NOMO-1 treated with DMSO at 0.1 percent for 48 hours (cell line): ENCODE measurements at regions not wholly inside any gene's neighbourhood (a gene's known extent, or its start where the extent isn't known, plus 50 kb on each side); places are given as distances from the start of the nearest gene placed in this dataset.

Experiments used
- DNase-seq: peaks from one replicate; lab custom pipeline; 2025; ENCODE audit not compliant: unreplicated experiment; lab: John Stamatoyannopoulos, UW

GRCh38 chr7:85602196-85602595 is 415.3 kb upstream of the SEMA3D start:
- no peak for DNase-seq

- no peak for DNase-seq
Measured at GRCh38 chr7:85600395-85600794, 413.5 kb upstream of the SEMA3D start.

DNA sequence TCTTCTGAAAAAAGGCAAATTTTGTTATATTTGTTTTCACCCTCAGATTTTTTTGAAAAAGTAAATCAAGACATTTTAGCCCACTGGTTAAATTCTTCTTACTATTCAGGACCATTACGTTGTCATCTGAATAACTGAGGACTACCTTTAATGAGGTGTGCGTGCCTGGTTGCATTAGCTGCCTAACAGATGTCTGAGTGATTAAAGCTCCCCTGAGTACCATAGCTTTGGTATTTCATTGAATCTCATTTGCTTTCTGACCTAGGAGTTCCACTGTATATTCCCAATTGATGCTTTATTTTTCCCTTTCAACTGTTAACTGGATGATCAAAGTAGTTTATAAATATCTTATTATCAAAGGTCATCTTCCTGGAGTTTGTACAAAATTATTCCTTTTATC is 410.0 kb upstream of the SEMA3D start:
- no peak for DNase-seq

- no peak for DNase-seq
Measured at GRCh38 chr7:85595750-85596178, 408.9 kb upstream of the SEMA3D start.

- DNase-seq = no peak
Measured at GRCh38 chr7:85593355-85593754, 406.5 kb upstream of the SEMA3D start.

GRCh38 chr7:85587785-85588184 is 400.9 kb upstream of the SEMA3D start:
- no peak for DNase-seq

- DNase-seq = no peak
Measured at GRCh38 chr7:85586091-85586490, 399.2 kb upstream of the SEMA3D start.

DNA sequence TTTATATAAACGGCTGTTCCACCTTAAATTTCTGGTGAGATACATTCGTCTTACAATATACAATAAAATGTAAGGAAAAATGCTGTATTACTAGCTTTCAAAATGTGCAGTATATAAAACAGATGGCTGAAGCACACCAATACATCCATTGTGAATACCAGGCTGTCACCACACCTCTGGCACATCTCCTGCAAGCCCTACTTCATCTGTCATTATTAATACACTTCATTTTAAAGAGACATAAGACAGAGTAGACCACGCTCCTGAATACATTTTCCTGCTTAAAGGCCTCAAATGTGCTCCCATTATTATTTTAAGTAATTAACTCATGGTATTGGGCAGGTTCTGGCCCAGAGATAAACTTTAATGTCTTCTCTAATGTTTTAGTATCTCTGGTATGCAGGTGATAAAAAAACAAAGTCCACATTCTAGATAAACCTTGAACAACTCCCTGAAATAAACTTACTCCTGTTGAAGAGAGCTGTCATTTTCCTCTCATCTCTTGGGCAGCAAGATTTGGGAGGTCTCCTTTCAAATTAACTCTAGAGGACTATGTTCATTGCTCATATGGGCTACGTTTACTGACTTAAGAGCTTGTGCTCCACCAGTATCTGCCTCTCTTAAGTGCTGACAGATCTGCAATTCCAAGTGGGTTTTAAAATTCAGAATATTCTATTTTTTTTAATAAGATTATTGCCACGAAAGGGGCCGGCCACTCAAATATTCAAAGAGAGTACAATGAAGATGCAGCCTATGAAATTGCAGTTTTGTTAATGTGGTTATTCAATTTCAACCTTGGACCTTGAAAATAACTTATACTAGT is 396.5 kb upstream of the SEMA3D start:
- DNase-seq = no peak

GRCh38 chr7:85573844-85574243 is 387.0 kb upstream of the SEMA3D start:
- DNase-seq = peak; percentile 96

GRCh38 chr7:85573346-85573745 is 386.5 kb upstream of the SEMA3D start:
- no peak for DNase-seq

- no peak for DNase-seq
Measured at GRCh38 chr7:85570898-85571297, 384.0 kb upstream of the SEMA3D start.

DNA sequence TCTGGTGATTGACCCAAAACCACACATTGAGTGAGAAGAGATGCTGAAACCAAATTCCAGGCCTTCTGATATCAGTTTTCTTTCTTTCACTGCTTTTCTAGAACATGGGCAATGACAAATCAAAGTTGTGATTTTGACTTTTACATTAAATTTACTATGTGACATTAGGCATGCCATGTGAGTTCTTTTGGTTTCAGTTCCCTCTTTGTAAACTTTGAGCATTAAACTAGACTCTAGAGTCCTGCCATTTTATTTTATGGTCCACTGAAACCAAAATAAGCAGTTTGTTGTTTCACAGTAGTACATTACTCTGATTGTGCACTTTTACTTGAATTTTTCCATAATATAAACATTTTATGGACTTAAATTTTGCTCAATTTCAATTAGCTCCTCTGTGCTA is 381.1 kb upstream of the SEMA3D start:
- DNase-seq = peak; percentile 75

DNA sequence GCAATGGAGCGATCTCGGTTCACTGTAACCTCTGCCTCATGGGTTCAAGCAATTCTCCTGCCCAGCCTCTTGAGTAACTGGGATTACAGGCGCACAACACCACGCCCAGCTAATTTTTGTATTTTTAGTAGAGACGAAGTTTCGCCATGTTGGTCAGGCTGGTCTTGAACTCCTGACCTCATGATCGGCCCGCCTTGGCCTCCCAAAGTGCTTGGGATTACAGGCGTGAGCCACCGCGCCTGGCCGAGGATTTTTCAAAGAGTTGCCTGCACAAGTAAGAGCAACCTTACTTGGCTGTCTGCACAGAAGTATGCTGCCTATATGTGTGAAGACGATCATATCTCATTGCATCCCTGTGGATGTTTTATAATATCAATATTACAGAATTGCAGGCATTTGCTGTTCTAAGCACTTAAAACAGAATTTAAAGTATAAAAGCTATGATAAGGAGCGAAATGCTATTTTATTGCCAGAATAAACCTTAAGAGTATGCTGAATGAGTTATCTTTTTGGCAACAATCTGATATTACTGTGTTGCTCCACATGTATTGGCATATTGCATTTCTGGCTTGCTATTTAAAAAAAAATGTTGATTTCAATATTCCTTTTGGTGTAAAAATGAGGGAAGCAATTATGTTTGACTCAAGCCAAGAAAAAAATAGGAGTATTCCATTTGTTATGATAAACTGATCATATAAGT is 379.4 kb upstream of the SEMA3D start:
- no peak for DNase-seq

- DNase-seq = no peak
Measured at GRCh38 chr7:85565276-85565675, 378.4 kb upstream of the SEMA3D start.

GRCh38 chr7:85564861-85565260 is 378.0 kb upstream of the SEMA3D start:
- no peak for DNase-seq

- DNase-seq = no peak
Measured at GRCh38 chr7:85561706-85562105, 374.9 kb upstream of the SEMA3D start.

- DNase-seq = peak; percentile 79
Measured at GRCh38 chr7:85554236-85555178, 367.7 kb upstream of the SEMA3D start.

GRCh38 chr7:85535974-85536729 is 349.3 kb upstream of the SEMA3D start:
- no peak for DNase-seq

GRCh38 chr7:85529831-85530230 is 343.0 kb upstream of the SEMA3D start:
- DNase-seq = no peak

- no peak for DNase-seq
Measured at GRCh38 chr7:85529201-85529600, 342.3 kb upstream of the SEMA3D start.

- DNase-seq = no peak
Measured at GRCh38 chr7:85528581-85528980, 341.7 kb upstream of the SEMA3D start.
